Spleen (tissue), 7 donors: ENCODE measurements at regions not wholly inside any gene's neighbourhood (a gene's known extent, or its start where the extent isn't known, plus 50 kb on each side); places are given as distances from the start of the nearest gene placed in this dataset.

ENCODE experiments used
- CTCF ChIP-seq, 11 experiments: fragments of 200-600 bp in 7 of 11; fragments of 450-650 bp in 4 of 11; sonication (generic) in 4 of 11; IDR thresholded peaks in 8 of 11; conservative IDR thresholded peaks in 3 of 11; 1 replicate in 7 of 11; 2 replicates in 4 of 11; pipeline versions ENCODE4 v1.4.0 to v1.8.0; 2016 to 2021; ENCODE audit warnings: antibody characterized with exemption in 11 of 11, inconsistent platforms in 4 of 11, mild to moderate bottlenecking in 1 of 11
- POLR2A ChIP-seq, 3 donors: fragments of 450-650 bp; IDR thresholded peaks; one replicate each; pipeline ENCODE4 v1.5.1; 2017; ENCODE audit warnings: antibody characterized with exemption in 3 of 3, mild to moderate bottlenecking in 1 of 3
- POLR2AphosphoS5 ChIP-seq, 3 donors: sonication (generic); formaldehyde crosslinking; IDR thresholded peaks; one replicate each; pipeline ENCODE4 v1.5.1; 2017; ENCODE audit warnings: antibody characterized with exemption in 3 of 3
- donor health status: DM: no; HTN: no; CAD: no; lungs with moderate emphysema.
- donor health status: DM: no; HTN: no; CAD: no.
- donor health status: DM: no; HTN: no; CAD: no.

- TF ChIP-seq POLR2AphosphoS5 (IDR thresholded peaks at IDR 0.05) (no peak), CTCF (IDR thresholded peaks at IDR 0.05 in 8 of 11, conservative IDR thresholded peaks at IDR 0.05 in 3 of 11) (no peak), POLR2A (IDR thresholded peaks at IDR 0.05) (no peak)
Measured at GRCh38 chr1:208980605-208981004, 602.9 kb upstream of the CAMK1G start.
